ENCODE measurements at regions not wholly inside any gene's neighbourhood (a gene's known extent, or its start where the extent isn't known, plus 50 kb on each side); places are given as distances from the start of the nearest gene placed in this dataset.
"Not testable (repeated sequence)": the region's sequence is repeated elsewhere in the genome, so short reads cannot be mapped to it uniquely, and the experiment has no call there.

DNA sequence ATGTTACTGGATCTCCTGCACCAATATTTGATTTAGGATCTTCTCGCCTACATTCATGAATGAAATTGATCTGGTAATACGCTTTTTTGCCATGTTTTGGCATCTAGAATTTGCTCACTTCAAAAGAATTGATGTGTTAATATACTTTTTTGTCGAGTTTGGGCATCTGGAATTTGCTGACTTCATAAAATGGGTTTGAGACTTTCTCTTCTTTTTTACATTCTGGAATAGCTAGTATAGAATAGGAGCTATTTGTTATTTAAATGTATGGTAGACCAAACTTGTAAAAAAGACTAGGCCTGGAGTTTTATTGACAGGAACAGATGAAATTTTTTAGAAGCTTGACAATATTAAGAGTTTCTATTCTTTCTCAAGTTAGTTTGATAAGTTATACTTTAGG, 404.9 kb upstream of the TENM3 start:
- no peak overlapping the region for H3K4me3 ChIP-seq (ENCODE audit: low read depth, low read length)
- no peaks in the 10 kb centered on the region for H3K27me3 ChIP-seq (ENCODE audit: control insufficient read depth, insufficient read depth, low read length)
- H3K9me3 Mint-ChIP-seq: peaks cover 0 to 7% (median 3%) of the 10 kb centered on the region in 7 donors
- H3K9me3 ChIP-seq (ENCODE audit: control insufficient read depth in 2 of 2, low read length in 2 of 2): no peaks in the 10 kb centered on the region
- no peak for ATAC-seq (ENCODE audit: low read depth in 2 of 2)
- H3K27ac ChIP-seq (ENCODE audit: insufficient read depth, low read length, poor library complexity, severe bottlenecking): no peak overlapping the region
- no peak overlapping the region for H3K27ac Mint-ChIP-seq
- no peaks in the 10 kb centered on the region for H3K4me1 Mint-ChIP-seq
- no peak overlapping the region for H3K4me3 Mint-ChIP-seq
- no peaks in the 10 kb centered on the region for H3K36me3 ChIP-seq (ENCODE audit: control insufficient read depth, insufficient read depth, low read length)
- no peaks in the 10 kb centered on the region for H3K36me3 Mint-ChIP-seq
- H3K4me1 ChIP-seq (ENCODE audit: control insufficient read depth, insufficient read depth, low read length, poor library complexity, severe bottlenecking): no peaks in the 10 kb centered on the region
- no peaks in the 10 kb centered on the region for H3K27me3 Mint-ChIP-seq
- DNase-seq: no peak

DNA sequence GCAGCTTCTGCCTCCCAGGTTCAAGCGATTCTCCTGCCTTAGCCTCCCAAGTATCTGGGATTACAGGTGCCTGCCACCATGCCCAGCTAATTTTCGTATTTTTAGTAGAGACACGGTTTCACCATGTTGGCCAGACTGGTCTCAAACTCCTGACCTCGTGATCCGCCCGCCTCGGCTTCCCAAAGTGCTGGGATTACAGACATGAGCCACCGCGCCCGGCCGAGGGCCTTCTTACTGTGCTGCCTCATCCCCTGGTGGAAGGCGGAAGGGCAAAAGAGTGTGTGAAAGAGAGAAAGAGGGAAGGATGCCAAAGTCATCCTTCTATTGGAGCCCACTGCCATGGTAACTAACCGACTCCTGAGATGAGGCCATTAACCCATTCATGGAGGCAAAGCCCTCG, 399.4 kb upstream of the TENM3 start:
- not testable (repeated sequence) for H3K4me3 ChIP-seq (ENCODE audit: low read depth, low read length); H3K9me3 Mint-ChIP-seq; H3K4me1 ChIP-seq (ENCODE audit: control insufficient read depth, insufficient read depth, low read length, poor library complexity, severe bottlenecking); H3K9me3 ChIP-seq (ENCODE audit: control insufficient read depth in 2 of 2, low read length in 2 of 2); H3K27me3 ChIP-seq (ENCODE audit: control insufficient read depth, insufficient read depth, low read length); H3K36me3 ChIP-seq (ENCODE audit: control insufficient read depth, insufficient read depth, low read length); H3K4me1 Mint-ChIP-seq; H3K27me3 Mint-ChIP-seq; H3K36me3 Mint-ChIP-seq; ATAC-seq (ENCODE audit: low read depth in 2 of 2); H3K27ac Mint-ChIP-seq; H3K4me3 Mint-ChIP-seq; DNase-seq; H3K27ac ChIP-seq (ENCODE audit: insufficient read depth, low read length, poor library complexity, severe bottlenecking)

DNA sequence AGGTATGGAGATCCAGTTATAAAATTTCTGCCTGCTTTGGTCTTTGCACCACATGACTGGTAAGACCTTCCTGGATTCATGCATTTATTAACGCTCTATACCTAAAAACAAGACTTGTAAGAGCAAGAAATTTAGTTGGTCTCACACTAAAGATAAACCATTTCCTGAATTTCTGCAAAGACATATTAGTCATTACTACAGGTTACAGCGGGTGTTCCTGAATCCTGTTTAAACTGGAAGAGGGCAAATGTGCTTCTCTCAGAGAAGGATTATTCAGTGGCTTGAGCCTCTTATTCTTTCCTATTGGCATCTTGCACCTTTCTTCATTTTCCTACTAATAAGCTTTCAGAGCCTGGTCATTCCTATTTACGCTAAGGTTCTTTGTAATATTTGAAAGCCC, 397.6 kb upstream of the TENM3 start:
- no peaks in the 10 kb centered on the region for H3K36me3 ChIP-seq (ENCODE audit: control insufficient read depth, insufficient read depth, low read length)
- no peak overlapping the region for H3K4me3 ChIP-seq (ENCODE audit: low read depth, low read length)
- Mint-ChIP-seq H3K27me3 (no peaks in the 10 kb centered on the region), H3K27ac (no peak overlapping the region), H3K4me3 (no peak overlapping the region), H3K4me1 (no peaks in the 10 kb centered on the region), H3K36me3 (no peaks in the 10 kb centered on the region), H3K9me3 (peaks cover 0 to 7% (median 5%) of the 10 kb centered on the region in 7 donors)
- DNase-seq (no peak), ATAC-seq (ENCODE audit: low read depth in 2 of 2) (no peak)
- no peaks in the 10 kb centered on the region for H3K9me3 ChIP-seq (ENCODE audit: control insufficient read depth in 2 of 2, low read length in 2 of 2)
- H3K27me3 ChIP-seq (ENCODE audit: control insufficient read depth, insufficient read depth, low read length): no peaks in the 10 kb centered on the region
- H3K4me1 ChIP-seq (ENCODE audit: control insufficient read depth, insufficient read depth, low read length, poor library complexity, severe bottlenecking): no peaks in the 10 kb centered on the region
- no peak overlapping the region for H3K27ac ChIP-seq (ENCODE audit: insufficient read depth, low read length, poor library complexity, severe bottlenecking)

DNA sequence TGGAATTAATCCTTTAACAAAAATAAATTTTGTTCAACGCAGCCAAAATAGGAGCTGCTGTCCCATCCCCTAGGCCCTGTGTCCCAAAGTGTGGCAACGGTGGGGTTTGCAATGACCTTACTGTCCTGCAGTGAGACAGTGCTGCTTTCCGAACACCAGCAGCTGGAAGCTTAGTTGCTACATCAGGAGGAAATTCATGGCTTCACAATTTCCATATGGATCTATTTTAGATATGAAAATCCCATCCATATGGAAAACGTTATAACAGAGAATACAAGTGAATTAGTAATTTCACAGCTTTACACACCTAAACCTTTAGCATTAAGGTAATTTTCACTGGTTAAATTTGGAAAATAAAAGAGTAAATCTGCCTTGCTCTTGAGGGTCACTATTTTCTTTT, 396.3 kb upstream of the TENM3 start:
- DNase-seq (no peak), ATAC-seq (ENCODE audit: low read depth in 2 of 2) (no peak)
- H3K27ac Mint-ChIP-seq: no peak overlapping the region
- H3K4me3 ChIP-seq (ENCODE audit: low read depth, low read length): no peak overlapping the region
- H3K27me3 Mint-ChIP-seq: no peaks in the 10 kb centered on the region
- H3K4me1 Mint-ChIP-seq: no peaks in the 10 kb centered on the region
- peaks cover 1 to 14% (median 5%) of the 10 kb centered on the region in 7 donors for H3K9me3 Mint-ChIP-seq
- no peaks in the 10 kb centered on the region for H3K36me3 ChIP-seq (ENCODE audit: control insufficient read depth, insufficient read depth, low read length)
- H3K27me3 ChIP-seq (ENCODE audit: control insufficient read depth, insufficient read depth, low read length): no peaks in the 10 kb centered on the region
- no peaks in the 10 kb centered on the region for H3K9me3 ChIP-seq (ENCODE audit: control insufficient read depth in 2 of 2, low read length in 2 of 2)
- H3K4me1 ChIP-seq (ENCODE audit: control insufficient read depth, insufficient read depth, low read length, poor library complexity, severe bottlenecking): no peaks in the 10 kb centered on the region
- H3K27ac ChIP-seq (ENCODE audit: insufficient read depth, low read length, poor library complexity, severe bottlenecking): no peak overlapping the region
- no peak overlapping the region for H3K4me3 Mint-ChIP-seq
- H3K36me3 Mint-ChIP-seq: no peaks in the 10 kb centered on the region

DNA sequence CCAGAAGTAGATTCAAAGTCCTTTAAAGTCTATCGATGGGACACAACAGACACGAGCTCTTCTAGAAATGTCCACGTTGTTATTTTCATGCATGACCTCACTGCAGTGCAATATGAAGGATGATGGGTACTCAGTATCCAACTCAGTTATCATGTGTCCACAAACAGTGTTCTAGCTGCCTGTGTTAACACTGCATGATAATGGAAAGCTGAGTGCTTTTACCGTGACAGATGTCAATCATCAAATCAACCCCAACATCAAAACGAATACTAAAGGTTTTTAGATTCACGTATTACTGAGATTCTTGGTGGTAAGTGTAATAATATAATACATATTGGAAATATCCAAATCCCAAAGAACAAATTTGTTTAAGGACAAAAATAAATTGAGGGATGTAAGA, 394.8 kb upstream of the TENM3 start:
- ATAC-seq (ENCODE audit: low read depth in 2 of 2) (no peak), DNase-seq (no peak)
- no peak overlapping the region for H3K27ac Mint-ChIP-seq
- Histone ChIP-seq H3K27me3 (ENCODE audit: control insufficient read depth, insufficient read depth, low read length) (no peaks in the 10 kb centered on the region), H3K4me1 (ENCODE audit: control insufficient read depth, insufficient read depth, low read length, poor library complexity, severe bottlenecking) (no peaks in the 10 kb centered on the region), H3K36me3 (ENCODE audit: control insufficient read depth, insufficient read depth, low read length) (no peaks in the 10 kb centered on the region), H3K4me3 (ENCODE audit: low read depth, low read length) (no peak overlapping the region), H3K9me3 (ENCODE audit: control insufficient read depth in 2 of 2, low read length in 2 of 2) (no peaks in the 10 kb centered on the region), H3K27ac (ENCODE audit: insufficient read depth, low read length, poor library complexity, severe bottlenecking) (no peak overlapping the region)
- no peaks in the 10 kb centered on the region for H3K27me3 Mint-ChIP-seq
- no peak overlapping the region for H3K4me3 Mint-ChIP-seq
- H3K36me3 Mint-ChIP-seq: no peaks in the 10 kb centered on the region
- no peaks in the 10 kb centered on the region for H3K4me1 Mint-ChIP-seq
- H3K9me3 Mint-ChIP-seq: peaks cover 1 to 14% (median 5%) of the 10 kb centered on the region in 7 donors

DNA sequence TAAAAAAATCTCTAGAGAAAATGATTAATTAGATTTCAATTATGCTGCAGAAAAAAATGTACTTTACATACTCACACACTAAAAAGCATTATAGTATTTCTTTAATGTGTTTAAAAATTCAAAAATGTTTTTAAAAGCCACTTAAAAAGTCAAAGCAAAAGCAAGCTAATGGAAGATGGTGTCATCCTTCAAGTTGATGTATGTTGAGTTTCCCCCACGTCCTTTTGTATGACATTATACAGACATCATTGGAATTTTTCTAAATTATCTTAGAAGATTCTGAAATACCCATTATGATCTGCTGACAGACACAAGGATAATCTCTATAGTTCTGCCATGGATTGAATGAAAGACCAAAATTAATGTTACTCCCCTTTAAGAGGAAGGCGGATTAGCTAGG, 393.7 kb upstream of the TENM3 start:
- H3K4me3 Mint-ChIP-seq: no peak overlapping the region
- Histone ChIP-seq H3K9me3 (ENCODE audit: control insufficient read depth in 2 of 2, low read length in 2 of 2) (no peaks in the 10 kb centered on the region), H3K27me3 (ENCODE audit: control insufficient read depth, insufficient read depth, low read length) (no peaks in the 10 kb centered on the region), H3K4me3 (ENCODE audit: low read depth, low read length) (no peak overlapping the region), H3K27ac (ENCODE audit: insufficient read depth, low read length, poor library complexity, severe bottlenecking) (no peak overlapping the region), H3K36me3 (ENCODE audit: control insufficient read depth, insufficient read depth, low read length) (no peaks in the 10 kb centered on the region), H3K4me1 (ENCODE audit: control insufficient read depth, insufficient read depth, low read length, poor library complexity, severe bottlenecking) (no peaks in the 10 kb centered on the region)
- H3K27ac Mint-ChIP-seq: no peak overlapping the region
- no peaks in the 10 kb centered on the region for H3K27me3 Mint-ChIP-seq
- DNase-seq: no peak
- no peak for ATAC-seq (ENCODE audit: low read depth in 2 of 2)
- H3K4me1 Mint-ChIP-seq: no peaks in the 10 kb centered on the region
- H3K9me3 Mint-ChIP-seq: peaks cover 1 to 14% (median 6%) of the 10 kb centered on the region in 7 donors
- H3K36me3 Mint-ChIP-seq: no peaks in the 10 kb centered on the region

DNA sequence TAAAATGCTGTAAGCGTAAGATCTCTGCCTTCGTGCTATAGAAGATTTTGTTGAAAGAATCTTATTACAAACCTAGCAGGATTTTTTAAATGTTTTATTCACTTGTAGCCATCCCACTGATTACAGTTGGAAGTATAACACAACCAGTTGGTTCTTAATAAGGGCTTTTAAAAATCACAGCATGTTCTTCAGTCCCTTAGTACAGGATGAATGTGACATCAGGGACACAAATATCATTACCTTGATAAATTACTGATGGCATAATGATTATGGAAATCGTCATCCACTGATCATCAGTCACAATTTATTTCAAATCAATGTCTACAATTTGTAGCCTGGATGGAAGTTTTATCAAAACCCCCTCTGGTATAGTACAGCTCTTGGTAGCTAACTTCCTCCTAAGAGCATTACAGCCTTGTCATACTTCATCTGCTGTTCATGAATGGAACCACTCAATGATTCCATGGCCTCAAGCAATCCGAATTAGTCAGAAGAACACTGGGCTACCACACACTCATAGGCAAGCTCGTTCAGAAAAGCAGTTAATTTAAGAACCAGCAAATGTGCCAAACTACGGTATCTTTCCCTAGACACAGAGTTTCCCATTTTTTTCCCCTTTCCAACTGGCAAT, 389.2 kb upstream of the TENM3 start:
- Mint-ChIP-seq H3K4me3 (no peak overlapping the region), H3K9me3 (peaks cover 0 to 22% (median 11%) of the 10 kb centered on the region in 7 donors), H3K4me1 (no peaks in the 10 kb centered on the region), H3K36me3 (peaks cover 3% of the 10 kb centered on the region), H3K27me3 (no peaks in the 10 kb centered on the region), H3K27ac (no peak overlapping the region)
- Histone ChIP-seq H3K4me1 (ENCODE audit: control insufficient read depth, insufficient read depth, low read length, poor library complexity, severe bottlenecking) (no peaks in the 10 kb centered on the region), H3K4me3 (ENCODE audit: low read depth, low read length) (no peak overlapping the region), H3K9me3 (ENCODE audit: control insufficient read depth in 2 of 2, low read length in 2 of 2) (peaks cover 0 to 9% of the 10 kb centered on the region in 2 experiments), H3K27me3 (ENCODE audit: control insufficient read depth, insufficient read depth, low read length) (no peaks in the 10 kb centered on the region), H3K36me3 (ENCODE audit: control insufficient read depth, insufficient read depth, low read length) (no peaks in the 10 kb centered on the region), H3K27ac (ENCODE audit: insufficient read depth, low read length, poor library complexity, severe bottlenecking) (no peak overlapping the region)
- no peak for DNase-seq
- ATAC-seq (ENCODE audit: low read depth in 2 of 2): no peak

DNA sequence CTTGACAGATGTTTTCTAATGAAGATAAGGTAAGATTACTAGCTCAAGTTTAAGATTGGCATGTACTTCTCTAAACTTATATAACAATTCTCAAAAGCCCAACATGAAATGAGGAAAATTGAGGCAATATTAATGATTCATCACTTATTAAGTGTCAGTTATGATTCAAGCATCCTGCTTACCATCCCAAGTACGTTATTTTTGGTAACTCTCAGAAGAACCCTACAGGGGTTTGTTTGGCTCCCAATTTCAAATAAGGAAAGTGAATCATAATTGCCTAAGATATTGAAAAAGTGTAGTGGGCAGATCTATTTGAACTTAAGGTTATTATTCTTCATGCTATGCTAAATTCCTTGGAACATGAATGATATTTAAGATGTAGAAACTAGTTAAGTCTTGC, 387.9 kb upstream of the TENM3 start:
- no peak for ATAC-seq (ENCODE audit: low read depth in 2 of 2)
- no peak for DNase-seq
- no peak overlapping the region for H3K27ac Mint-ChIP-seq
- no peaks in the 10 kb centered on the region for H3K4me1 ChIP-seq (ENCODE audit: control insufficient read depth, insufficient read depth, low read length, poor library complexity, severe bottlenecking)
- peaks cover 0 to 22% (median 11%) of the 10 kb centered on the region in 7 donors for H3K9me3 Mint-ChIP-seq
- peaks cover 0 to 9% of the 10 kb centered on the region in 2 experiments for H3K9me3 ChIP-seq (ENCODE audit: control insufficient read depth in 2 of 2, low read length in 2 of 2)
- no peaks in the 10 kb centered on the region for H3K27me3 ChIP-seq (ENCODE audit: control insufficient read depth, insufficient read depth, low read length)
- no peaks in the 10 kb centered on the region for H3K36me3 ChIP-seq (ENCODE audit: control insufficient read depth, insufficient read depth, low read length)
- H3K27ac ChIP-seq (ENCODE audit: insufficient read depth, low read length, poor library complexity, severe bottlenecking): no peak overlapping the region
- H3K36me3 Mint-ChIP-seq: peaks cover 3% of the 10 kb centered on the region
- no peaks in the 10 kb centered on the region for H3K4me1 Mint-ChIP-seq
- H3K27me3 Mint-ChIP-seq: no peaks in the 10 kb centered on the region
- H3K4me3 ChIP-seq (ENCODE audit: low read depth, low read length): no peak overlapping the region
- no peak overlapping the region for H3K4me3 Mint-ChIP-seq
